ENCODE measurements at regions not wholly inside any gene's neighbourhood (a gene's known extent, or its start where the extent isn't known, plus 50 kb on each side); places are given as distances from the start of the nearest gene placed in this dataset.

DNA sequence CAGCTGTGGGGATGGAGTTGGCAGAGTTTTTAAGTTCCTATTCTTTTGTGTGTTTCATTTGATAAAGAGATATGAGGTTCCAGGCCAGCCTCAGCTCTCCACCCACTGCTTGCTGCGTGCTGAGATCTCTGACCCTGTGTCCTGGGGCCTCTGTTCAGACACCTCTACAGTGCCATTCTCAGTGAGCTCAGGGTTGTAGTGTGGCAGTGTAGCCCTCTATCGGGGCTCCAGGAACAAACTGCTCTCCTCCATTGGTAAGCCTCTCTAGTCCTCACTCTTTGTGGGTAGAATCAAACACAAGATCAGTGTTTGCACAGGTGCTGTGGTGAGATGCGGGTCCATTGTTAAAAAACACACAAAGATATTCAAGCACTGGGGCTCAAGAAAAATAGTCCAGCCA lies 386.6 kb upstream of the RPS23 start:
- Histone ChIP-seq H3F3A (ENCODE audit: insufficient read depth, low read length) (no peaks in the 10 kb centered on the region), H4K20me1 (ENCODE audit: insufficient read depth, low read length) (no peaks in the 10 kb centered on the region), H3K9me2 (replicated peaks; ENCODE audit: insufficient read depth, low read length) (no peaks in the 10 kb centered on the region), H3K27me3 (replicated peaks; ENCODE audit: insufficient read depth, low read length) (no peaks in the 10 kb centered on the region), H3K9ac (ENCODE audit: low read length) (no peak overlapping the region), H3K4me2 (ENCODE audit: low read depth, low read length) (no peak overlapping the region), H3K27ac (ENCODE audit: low read length) (no peak overlapping the region), H3K36me3 (replicated peaks; ENCODE audit: insufficient read depth, low read length) (no peaks in the 10 kb centered on the region), H3K4me3 (ENCODE audit: low read length) (no peak overlapping the region), H2AFZ (ENCODE audit: low read length) (no peak overlapping the region), H3K4me1 (ENCODE audit: low read length) (no peaks in the 10 kb centered on the region), H3K79me2 (ENCODE audit: low read length) (no peaks in the 10 kb centered on the region), H3K9me3 (replicated peaks; ENCODE audit: insufficient read depth, low read length) (no peaks in the 10 kb centered on the region)
- DNase-seq: no peak
- TF ChIP-seq CTCF (IDR thresholded peaks at IDR 0.05; ENCODE audit: low read length): no peak
- TF ChIP-seq EZH2phosphoT487 (IDR thresholded peaks at IDR 0.05; ENCODE audit: low read length): no peak
- no peak for TF ChIP-seq EZH2 (optimal IDR thresholded peaks at IDR 0.05; ENCODE audit: low read depth, low read length)

GRCh38 chr5:82663225-82663624 lies 385.1 kb upstream of the RPS23 start:
- no peak overlapping the region for H2AFZ ChIP-seq (ENCODE audit: low read length)
- H3F3A ChIP-seq (ENCODE audit: insufficient read depth, low read length): no peaks in the 10 kb centered on the region
- no peak overlapping the region for H3K27ac ChIP-seq (ENCODE audit: low read length)
- H3K4me3 ChIP-seq (ENCODE audit: low read length): no peak overlapping the region
- no peaks in the 10 kb centered on the region for H3K9me3 ChIP-seq (replicated peaks; ENCODE audit: insufficient read depth, low read length)
- DNase-seq: no peak
- H3K36me3 ChIP-seq (replicated peaks; ENCODE audit: insufficient read depth, low read length): no peaks in the 10 kb centered on the region
- no peaks in the 10 kb centered on the region for H3K27me3 ChIP-seq (replicated peaks; ENCODE audit: insufficient read depth, low read length)
- H3K79me2 ChIP-seq (ENCODE audit: low read length): no peaks in the 10 kb centered on the region
- no peak for TF ChIP-seq EZH2phosphoT487 (IDR thresholded peaks at IDR 0.05; ENCODE audit: low read length)
- TF ChIP-seq CTCF (IDR thresholded peaks at IDR 0.05; ENCODE audit: low read length): no peak
- no peak for TF ChIP-seq EZH2 (optimal IDR thresholded peaks at IDR 0.05; ENCODE audit: low read depth, low read length)
- no peaks in the 10 kb centered on the region for H3K9me2 ChIP-seq (replicated peaks; ENCODE audit: insufficient read depth, low read length)
- H3K9ac ChIP-seq (ENCODE audit: low read length): no peak overlapping the region
- H3K4me2 ChIP-seq (ENCODE audit: low read depth, low read length): no peak overlapping the region
- no peaks in the 10 kb centered on the region for H4K20me1 ChIP-seq (ENCODE audit: insufficient read depth, low read length)
- no peaks in the 10 kb centered on the region for H3K4me1 ChIP-seq (ENCODE audit: low read length)

DNA sequence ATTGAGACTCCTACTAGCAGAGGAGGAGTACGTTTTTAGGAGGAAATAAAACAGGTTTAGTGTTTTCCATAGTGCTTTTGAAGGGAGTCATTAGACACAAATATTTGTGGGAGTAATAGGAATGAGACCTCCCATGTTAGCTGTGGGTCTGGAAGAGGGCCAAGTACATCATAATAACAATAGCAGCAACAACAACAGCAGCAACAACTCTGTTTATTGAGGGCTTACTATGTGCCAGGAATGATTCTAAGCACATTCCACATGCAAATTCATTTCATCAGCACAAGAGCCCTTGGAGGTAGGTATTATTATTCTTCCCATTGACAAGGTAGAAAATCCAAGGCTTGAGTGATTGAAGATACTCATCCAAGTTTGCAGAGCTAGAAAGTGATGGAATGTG lies 384.2 kb upstream of the RPS23 start:
- H3K9me3 ChIP-seq (replicated peaks; ENCODE audit: insufficient read depth, low read length): no peaks in the 10 kb centered on the region
- no peak overlapping the region for H3K4me3 ChIP-seq (ENCODE audit: low read length)
- H3F3A ChIP-seq (ENCODE audit: insufficient read depth, low read length): no peaks in the 10 kb centered on the region
- no peaks in the 10 kb centered on the region for H3K4me1 ChIP-seq (ENCODE audit: low read length)
- no peak overlapping the region for H3K4me2 ChIP-seq (ENCODE audit: low read depth, low read length)
- no peaks in the 10 kb centered on the region for H3K36me3 ChIP-seq (replicated peaks; ENCODE audit: insufficient read depth, low read length)
- no peak overlapping the region for H2AFZ ChIP-seq (ENCODE audit: low read length)
- no peak for DNase-seq
- TF ChIP-seq EZH2phosphoT487 (IDR thresholded peaks at IDR 0.05; ENCODE audit: low read length) (no peak), CTCF (IDR thresholded peaks at IDR 0.05; ENCODE audit: low read length) (no peak), EZH2 (optimal IDR thresholded peaks at IDR 0.05; ENCODE audit: low read depth, low read length) (no peak)
- H3K79me2 ChIP-seq (ENCODE audit: low read length): no peaks in the 10 kb centered on the region
- no peaks in the 10 kb centered on the region for H3K27me3 ChIP-seq (replicated peaks; ENCODE audit: insufficient read depth, low read length)
- H3K9me2 ChIP-seq (replicated peaks; ENCODE audit: insufficient read depth, low read length): no peaks in the 10 kb centered on the region
- H3K27ac ChIP-seq (ENCODE audit: low read length): no peak overlapping the region
- H3K9ac ChIP-seq (ENCODE audit: low read length): no peak overlapping the region
- no peaks in the 10 kb centered on the region for H4K20me1 ChIP-seq (ENCODE audit: insufficient read depth, low read length)

Data from MM.1S (cell line).